ENCODE measurements at regions not wholly inside any gene's neighbourhood (a gene's known extent, or its start where the extent isn't known, plus 50 kb on each side); places are given as distances from the start of the nearest gene placed in this dataset.

- TF ChIP-seq CTCF (IDR thresholded peaks at IDR 0.05; ENCODE audit: poor library complexity) (no peak), EZH2 (IDR thresholded peaks at IDR 0.05; ENCODE audit: borderline replicate concordance) (no peak)
Observed at GRCh38 chr3:194009892-194010533, 125.9 kb upstream of the HES1 start.

All from hepatocyte (in vitro differentiated cells).